RWPE2 (cell line): ENCODE measurements at regions not wholly inside any gene's neighbourhood (a gene's known extent, or its start where the extent isn't known, plus 50 kb on each side); places are given as distances from the start of the nearest gene placed in this dataset.
A peak's percentile ranks its signal among the peaks of the same experiment; 100 is the strongest.

ENCODE experiments used
- ATAC-seq: fragments of 200-7000 bp; cut with Tn5 transposase; 3 replicates; pipeline ENCODE4 v1.9.1; 2021; ENCODE audit warnings: low read depth
- DNase-seq: peaks from one replicate; pipeline ENCODE4 v3.0.0-alpha.2; 2020; ENCODE audit warnings: low spot score
- H3K27ac ChIP-seq: fragments of 450-650 bp; 2 replicates; pipeline ENCODE4 v1.5.1; 2017; ENCODE audit warnings: mild to moderate bottlenecking; ENCODE audit not compliant: poor library complexity, severe bottlenecking
- H3K27me3 ChIP-seq: fragments of 250-450 bp; sonication (Bioruptor Pico); 2 replicates; pipeline ENCODE4 v1.5.1; 2021; ENCODE audit warnings: mild to moderate bottlenecking, moderate library complexity; ENCODE audit not compliant: insufficient read depth, poor library complexity, severe bottlenecking
- H3K36me3 ChIP-seq: fragments of 250-450 bp; sonication (Bioruptor Pico); 2 replicates; pipeline ENCODE4 v1.5.1; 2020; ENCODE audit warnings: low read depth, mild to moderate bottlenecking, moderate library complexity
- H3K4me1 ChIP-seq: fragments of 250-450 bp; sonication (Bioruptor Pico); 2 replicates; pipeline ENCODE4 v1.5.1; 2021; ENCODE audit warnings: mild to moderate bottlenecking, moderate library complexity; ENCODE audit not compliant: insufficient read depth, poor library complexity, severe bottlenecking
- H3K4me3 ChIP-seq: fragments of 250-450 bp; sonication (Bioruptor Pico); 2 replicates; pipeline ENCODE4 v1.5.1; 2021; ENCODE audit warnings: mild to moderate bottlenecking, moderate library complexity; ENCODE audit not compliant: severe bottlenecking
- H3K9me3 ChIP-seq: fragments of 250-450 bp; sonication (Bioruptor Pico); 2 replicates; pipeline ENCODE4 v1.5.1; 2021; ENCODE audit warnings: mild to moderate bottlenecking, moderate library complexity; ENCODE audit not compliant: severe bottlenecking
- CTCF ChIP-seq: fragments of 450-650 bp; IDR thresholded peaks from one replicate; pipeline ENCODE4 v1.5.1; 2017; ENCODE audit warnings: mild to moderate bottlenecking, moderate library complexity; ENCODE audit not compliant: poor library complexity, severe bottlenecking

DNA sequence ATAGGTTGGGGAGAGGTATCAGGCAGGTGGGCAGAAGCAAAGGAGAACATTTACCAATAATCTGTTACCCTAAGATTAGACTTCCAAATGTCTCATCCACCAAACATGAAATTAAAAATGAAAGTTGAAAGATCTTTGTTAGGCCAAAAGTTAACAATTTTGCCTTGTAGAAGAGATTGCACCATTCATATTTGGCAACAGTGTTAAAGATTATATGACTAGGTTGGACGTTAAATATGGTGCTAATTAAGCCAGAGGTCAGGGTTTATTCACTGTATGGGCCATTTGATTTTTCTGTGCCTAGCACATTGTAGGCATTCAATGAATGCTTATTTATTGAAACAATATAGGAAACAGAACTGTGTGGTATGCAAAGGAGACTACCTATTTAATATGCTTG lies 126.1 kb upstream of the SLC5A12 start:
- ATAC-seq, result no peak
- TF ChIP-seq CTCF, result no peak
- DNase-seq, result no peak
- H3K36me3 ChIP-seq, result no peaks in the 10 kb centered on the region
- H3K27ac ChIP-seq, result no peak overlapping the region
- no peaks in the 10 kb centered on the region for H3K4me1 ChIP-seq
- no peaks in the 10 kb centered on the region for H3K9me3 ChIP-seq
- no peaks in the 10 kb centered on the region for H3K27me3 ChIP-seq
- no peak overlapping the region for H3K4me3 ChIP-seq

DNA sequence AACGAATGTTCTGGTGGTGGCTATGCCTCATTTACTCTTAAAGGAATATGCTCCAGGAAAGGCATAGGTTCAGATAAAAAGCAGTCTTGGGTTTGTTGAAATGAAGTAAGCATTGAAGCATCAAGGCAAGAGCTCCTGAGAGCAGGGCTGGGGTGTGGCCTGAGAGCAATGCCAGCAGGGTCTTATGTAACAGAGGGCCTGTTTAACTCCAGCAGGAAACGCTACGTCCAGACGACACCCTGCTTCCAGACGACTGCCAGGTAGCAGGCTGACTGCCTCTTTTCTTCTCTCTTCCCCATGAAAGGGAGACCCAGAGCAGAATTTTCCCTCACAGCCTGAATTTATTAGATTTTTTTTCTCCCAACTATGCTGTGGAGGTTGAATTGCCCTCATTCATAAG lies 127.2 kb upstream of the SLC5A12 start:
- H3K9me3 ChIP-seq, result no peaks in the 10 kb centered on the region
- no peaks in the 10 kb centered on the region for H3K4me1 ChIP-seq
- no peak overlapping the region for H3K27ac ChIP-seq
- H3K27me3 ChIP-seq, result no peaks in the 10 kb centered on the region
- ATAC-seq (0 out of 3 replicates have a peak, but pooled peaks have one; percentile 36), DNase-seq (no peak)
- no peaks in the 10 kb centered on the region for H3K36me3 ChIP-seq
- no peak for TF ChIP-seq CTCF
- no peak overlapping the region for H3K4me3 ChIP-seq

DNA sequence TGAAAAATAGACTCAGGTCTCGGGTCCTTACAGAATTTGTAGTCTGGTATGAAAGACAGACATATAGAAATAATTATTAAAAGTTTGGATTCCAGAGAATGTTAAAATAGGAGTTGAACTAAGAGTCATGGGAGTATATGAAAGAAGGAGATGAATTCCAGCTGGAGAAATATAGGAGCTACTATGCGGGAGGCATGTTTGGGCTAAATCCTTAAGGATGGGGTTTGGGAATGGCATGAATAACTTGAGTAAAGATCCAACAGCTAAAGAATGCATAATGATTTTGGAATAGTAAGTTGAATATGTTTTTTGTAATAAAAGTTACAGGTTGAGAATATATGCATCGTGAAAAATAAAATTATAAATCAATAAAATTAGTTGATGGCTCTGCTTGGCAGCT lies 129.4 kb upstream of the SLC5A12 start:
- Histone ChIP-seq H3K27me3 (no peaks in the 10 kb centered on the region), H3K4me1 (no peaks in the 10 kb centered on the region), H3K36me3 (no peaks in the 10 kb centered on the region), H3K9me3 (no peaks in the 10 kb centered on the region), H3K27ac (no peak overlapping the region), H3K4me3 (no peak overlapping the region)
- DNase-seq (no peak), ATAC-seq (no peak)
- TF ChIP-seq CTCF, result no peak

GRCh38 chr11:26851696-26852095 lies 129.8 kb upstream of the SLC5A12 start:
- TF ChIP-seq CTCF, result no peak
- no peaks in the 10 kb centered on the region for H3K9me3 ChIP-seq
- no peaks in the 10 kb centered on the region for H3K36me3 ChIP-seq
- no peaks in the 10 kb centered on the region for H3K4me1 ChIP-seq
- no peak for DNase-seq
- H3K4me3 ChIP-seq, result no peak overlapping the region
- H3K27ac ChIP-seq, result no peak overlapping the region
- ATAC-seq, result no peak
- H3K27me3 ChIP-seq, result no peaks in the 10 kb centered on the region

DNA sequence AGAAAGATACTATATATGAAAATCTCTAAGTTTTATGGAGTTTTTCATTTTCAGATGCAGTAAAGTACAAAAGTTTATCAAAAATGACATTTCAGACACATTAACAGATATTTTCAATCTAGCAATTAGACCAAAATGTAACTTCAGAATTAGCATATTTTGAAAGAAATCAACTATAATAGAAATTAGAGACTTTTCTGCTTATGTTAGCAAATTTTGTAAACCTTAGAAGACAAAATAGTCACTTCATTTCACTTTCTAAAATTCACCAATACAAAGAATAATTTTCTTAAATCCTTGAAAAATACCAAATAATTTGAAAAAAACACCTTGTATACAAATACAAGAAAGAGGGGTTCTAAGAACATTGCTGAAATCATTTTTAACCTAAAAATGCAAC lies 135.8 kb upstream of the FIBIN start:
- Histone ChIP-seq H3K9me3 (no peaks in the 10 kb centered on the region), H3K27me3 (no peaks in the 10 kb centered on the region), H3K4me1 (no peaks in the 10 kb centered on the region), H3K4me3 (no peak overlapping the region), H3K36me3 (no peaks in the 10 kb centered on the region), H3K27ac (no peak overlapping the region)
- DNase-seq, result no peak
- ATAC-seq, result no peak
- no peak for TF ChIP-seq CTCF
